ENCODE measurements at regions not wholly inside any gene's neighbourhood (a gene's known extent, or its start where the extent isn't known, plus 50 kb on each side); places are given as distances from the start of the nearest gene placed in this dataset.
"Not testable (repeated sequence)": the region's sequence is repeated elsewhere in the genome, so short reads cannot be mapped to it uniquely, and the experiment has no call there.

GRCh38 chr18:78487649-78488048, 492.0 kb upstream of the SALL3 start:
- DNase-seq = no peak

GRCh38 chr18:78492064-78492812, 487.4 kb upstream of the SALL3 start:
- DNase-seq = no peak

GRCh38 chr18:78492813-78493371, 486.7 kb upstream of the SALL3 start:
- DNase-seq = no peak

DNA sequence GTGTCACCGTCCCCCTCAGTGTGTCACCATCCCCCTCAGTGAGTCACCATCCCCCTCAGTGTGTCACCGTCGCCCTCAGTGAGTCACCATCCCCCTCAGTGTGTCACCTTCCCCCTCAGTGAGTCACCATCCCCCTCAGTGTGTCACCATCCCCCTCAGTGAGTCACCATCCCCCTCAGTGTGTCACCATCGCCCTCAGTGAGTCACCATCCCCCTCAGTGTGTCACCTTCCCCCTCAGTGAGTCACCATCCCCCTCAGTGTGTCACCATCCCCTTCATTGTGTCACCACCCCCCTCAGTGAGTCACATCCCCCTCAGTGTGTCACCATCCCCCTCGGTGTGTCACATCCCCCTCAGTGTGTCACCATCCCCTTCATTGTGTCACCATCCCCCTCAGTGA, 486.1 kb upstream of the SALL3 start:
- DNase-seq = not testable (repeated sequence)

GRCh38 chr18:78494204-78495085, 485.2 kb upstream of the SALL3 start:
- DNase-seq = no peak

DNA sequence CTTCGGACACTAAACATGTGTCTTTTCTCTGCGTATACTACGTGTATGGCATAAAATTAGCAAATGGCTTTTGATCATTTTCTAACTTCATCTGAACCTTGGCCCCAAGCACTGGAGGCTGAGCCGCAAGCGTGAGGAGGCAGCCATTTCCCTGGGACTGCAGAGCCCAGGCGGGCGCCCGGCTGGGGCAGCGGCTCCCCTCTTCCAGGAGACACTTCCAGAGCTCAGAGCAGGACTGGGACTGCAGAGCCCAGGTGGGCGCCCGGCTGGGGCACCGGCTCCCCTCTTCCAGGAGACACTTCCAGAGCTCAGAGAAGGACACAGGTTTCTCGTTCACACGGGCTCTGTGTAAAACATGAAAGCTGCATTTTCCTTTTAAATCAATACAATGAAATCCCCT, 484.1 kb upstream of the SALL3 start:
- DNase-seq = no peak

DNA sequence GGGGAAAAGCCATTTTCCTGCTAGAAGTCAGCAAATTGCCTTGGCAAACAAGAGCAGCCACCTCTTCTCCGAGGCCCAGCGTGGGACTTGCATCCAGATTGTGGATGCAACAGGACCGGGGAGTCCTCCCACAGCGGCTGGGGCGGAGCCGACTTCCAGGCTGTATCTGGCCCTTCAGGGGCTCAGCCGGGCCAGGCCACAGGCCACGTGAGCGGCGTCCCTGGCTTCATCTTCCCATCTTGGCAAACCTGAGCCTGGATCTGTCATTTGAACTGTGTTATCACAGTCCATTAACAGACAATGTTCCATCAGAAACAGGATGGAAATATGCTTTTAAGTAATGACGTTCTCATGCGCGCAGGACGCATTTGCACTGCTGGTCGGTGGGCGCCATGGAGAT, 483.5 kb upstream of the SALL3 start:
- DNase-seq = no peak

DNA sequence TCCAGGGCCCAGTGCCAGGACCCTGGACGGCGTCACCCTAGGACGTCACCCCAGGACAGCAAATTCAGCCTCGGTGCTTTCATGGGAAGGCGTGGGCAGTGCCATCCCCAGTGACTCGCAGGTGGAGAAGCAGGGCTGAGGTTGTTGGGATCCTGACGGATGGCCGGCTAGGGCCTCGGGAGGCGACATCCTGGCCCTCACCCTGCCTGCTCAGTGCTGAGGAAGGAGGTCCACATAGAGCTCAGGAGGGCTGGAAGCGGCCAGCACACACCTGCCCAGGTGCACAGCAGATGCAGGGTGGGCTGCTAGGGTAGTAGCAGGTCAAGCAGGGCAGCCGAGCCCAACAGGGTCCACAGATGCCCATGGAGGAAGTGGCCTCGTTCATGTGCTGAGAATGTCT, 482.0 kb upstream of the SALL3 start:
- no peak for DNase-seq

GRCh38 chr18:78499586-78499985, 480.0 kb upstream of the SALL3 start:
- DNase-seq = no peak

- DNase-seq = no peak
Measured at GRCh38 chr18:78501251-78501650, 478.4 kb upstream of the SALL3 start.

- no peak for DNase-seq
Measured at GRCh38 chr18:78503129-78503528, 476.5 kb upstream of the SALL3 start.

- DNase-seq = no peak
Measured at GRCh38 chr18:78505851-78506461, 473.7 kb upstream of the SALL3 start.

GRCh38 chr18:78507217-78507616, 472.4 kb upstream of the SALL3 start:
- DNase-seq = no peak

GRCh38 chr18:78508228-78508824, 471.3 kb upstream of the SALL3 start:
- not testable (repeated sequence) for DNase-seq

DNA sequence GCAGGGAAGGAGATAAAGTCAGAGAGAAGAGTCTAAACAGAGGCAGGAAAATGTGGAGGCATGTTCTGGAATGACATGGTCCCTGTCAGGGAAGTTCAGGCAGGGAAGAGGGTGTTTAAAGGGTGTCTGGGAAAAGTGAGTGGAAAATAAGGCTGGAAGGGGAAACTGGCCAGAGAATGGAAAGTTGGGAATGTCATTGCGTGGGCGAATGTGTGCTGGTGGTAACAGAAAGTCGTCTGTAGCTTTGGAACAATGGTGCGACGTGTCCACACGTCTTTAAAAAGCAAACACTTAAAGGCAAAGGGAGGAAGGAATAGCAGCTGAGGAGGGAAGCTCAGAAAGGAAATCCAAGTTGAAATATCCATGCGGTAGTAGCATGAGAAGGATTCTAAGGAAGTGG, 469.5 kb upstream of the SALL3 start:
- DNase-seq = no peak

DNA sequence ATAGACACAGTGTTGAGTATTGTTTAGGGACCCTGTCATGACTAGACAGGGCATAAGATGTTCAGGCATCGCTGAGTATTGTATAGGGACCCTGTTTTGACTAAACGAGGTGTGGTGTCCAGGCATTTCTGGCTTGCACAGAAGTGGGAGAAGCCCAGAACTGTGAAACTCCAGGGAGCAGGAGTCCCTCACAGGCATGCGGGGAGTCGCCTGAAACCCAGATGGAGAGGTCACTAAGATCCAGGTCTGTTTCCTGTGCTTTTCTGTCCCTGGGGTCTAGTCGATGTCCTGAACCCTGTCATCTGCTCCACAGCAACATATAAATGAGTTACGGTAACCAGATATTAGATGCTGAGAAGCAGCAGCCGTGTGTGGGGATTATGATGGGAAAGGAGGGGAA, 469.0 kb upstream of the SALL3 start:
- DNase-seq = no peak

DNA sequence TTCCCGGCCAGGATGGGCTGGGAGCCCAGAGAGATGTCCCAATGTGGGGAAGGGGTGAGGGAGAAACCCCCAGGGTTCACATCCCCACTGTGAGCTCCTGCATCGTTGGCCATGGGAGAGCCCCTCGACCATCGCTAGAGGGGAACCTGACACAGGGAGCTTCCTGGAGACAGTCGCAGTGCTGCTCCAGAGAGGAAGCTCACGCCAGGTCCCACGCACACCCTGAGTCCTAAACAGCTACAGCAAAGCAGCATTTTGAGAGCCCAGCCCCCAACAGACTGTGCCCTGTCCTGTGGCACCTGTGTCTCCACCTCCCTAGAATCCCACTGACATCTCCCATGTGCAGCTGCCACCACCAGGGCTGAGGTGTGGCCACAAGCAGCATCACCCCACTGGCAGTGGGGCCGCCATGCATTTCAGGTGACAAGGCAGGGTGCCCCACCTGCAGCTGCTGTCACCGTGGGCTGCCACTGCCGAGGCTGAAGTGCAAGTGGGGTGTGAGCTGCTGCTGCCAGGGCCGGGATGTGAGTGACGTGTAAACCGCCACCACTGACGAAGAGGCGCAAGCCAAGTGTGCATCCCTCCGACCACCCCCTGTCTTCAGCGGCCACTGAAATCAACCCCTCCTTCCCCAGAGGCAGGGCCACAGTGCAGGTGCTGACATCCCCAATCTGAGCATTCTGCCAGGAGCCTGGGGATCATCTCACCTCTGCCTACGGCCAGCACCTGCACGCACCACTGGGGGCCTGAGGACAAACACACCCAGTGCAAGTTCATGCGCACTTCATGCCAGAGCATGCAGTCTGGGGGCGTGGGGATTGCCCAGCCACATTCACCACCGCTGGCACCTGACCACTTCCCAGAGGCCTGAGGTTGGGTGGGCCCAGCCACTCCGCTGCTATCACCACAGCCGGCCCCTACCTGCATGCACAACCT, 467.7 kb upstream of the SALL3 start:
- DNase-seq = no peak

DNA sequence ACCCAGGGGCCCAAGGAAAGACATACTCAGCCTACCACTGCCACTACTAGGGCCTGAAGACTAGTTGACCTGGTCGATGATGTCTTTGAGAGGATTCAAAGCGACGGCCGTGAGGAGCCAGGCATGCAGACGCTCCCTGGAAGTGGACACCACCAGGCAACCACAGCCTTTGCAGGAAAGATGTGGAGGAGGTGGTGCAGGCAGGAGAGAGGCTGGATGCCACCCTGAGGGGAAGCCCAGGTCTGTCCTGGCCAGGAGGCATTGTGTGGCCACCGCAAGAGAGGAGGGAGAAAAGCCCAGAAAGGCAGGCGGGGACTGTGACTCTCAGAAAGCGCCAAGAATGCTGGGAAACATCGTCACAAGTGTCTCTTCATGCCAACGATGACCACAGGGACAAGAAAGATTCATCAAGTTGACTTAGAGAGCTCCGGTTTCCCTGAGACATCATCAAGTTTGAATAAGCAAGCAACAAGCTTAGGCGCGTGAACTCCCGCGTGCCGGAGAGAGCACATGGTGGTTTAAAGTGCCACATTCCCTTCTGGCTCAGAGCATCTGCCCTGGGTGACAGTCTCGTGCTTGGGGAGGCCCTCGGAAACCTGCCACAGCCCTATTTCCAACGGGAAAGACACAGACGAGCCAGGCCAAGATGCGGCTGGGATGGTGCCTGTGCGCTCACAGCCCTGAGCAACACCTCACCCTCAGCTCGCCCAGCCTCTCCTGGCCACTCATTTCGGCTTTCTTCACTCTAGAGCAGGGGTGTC, 464.5 kb upstream of the SALL3 start:
- no peak for DNase-seq

GRCh38 chr18:78517328-78517727, 462.3 kb upstream of the SALL3 start:
- DNase-seq = no peak

DNA sequence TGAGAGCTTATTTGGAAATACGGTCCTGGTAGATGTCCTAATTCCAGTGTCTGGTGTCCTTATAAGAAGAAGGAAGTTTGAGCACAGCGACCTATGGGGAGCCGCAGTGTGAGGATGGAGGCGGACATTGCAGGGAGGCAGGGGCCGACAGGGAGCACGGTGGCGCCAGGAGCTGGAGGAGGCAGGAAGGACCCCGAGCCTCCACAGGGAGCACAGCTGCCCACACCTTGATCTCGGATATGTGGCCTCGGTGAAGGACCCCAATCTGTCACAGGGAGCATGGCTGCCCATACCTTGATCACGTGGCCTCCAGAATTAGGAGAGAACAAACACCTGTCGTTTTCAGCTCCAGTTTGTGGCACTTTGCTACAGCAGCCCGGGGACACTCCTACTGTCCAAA, 461.6 kb upstream of the SALL3 start:
- DNase-seq = no peak

DNA sequence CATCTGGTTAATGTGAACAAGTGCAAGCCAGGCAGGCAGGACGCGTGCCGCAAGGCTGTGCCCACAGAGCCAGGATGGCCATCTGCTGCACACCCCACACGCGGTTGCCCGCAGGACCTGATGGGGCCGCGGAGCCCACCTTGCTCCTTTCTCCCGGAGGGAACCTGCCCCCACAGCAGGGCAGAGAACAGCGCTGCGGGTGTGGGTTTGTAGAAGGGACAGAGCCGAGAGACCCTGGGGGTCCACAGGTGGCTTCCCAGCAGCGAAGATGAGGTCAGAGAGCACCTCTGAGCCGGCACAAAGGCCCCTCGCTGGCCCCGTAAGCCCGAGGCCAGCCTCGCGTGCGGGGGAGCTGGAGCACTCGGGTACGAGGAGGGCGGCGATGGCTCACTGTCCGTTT, 460.8 kb upstream of the SALL3 start:
- no peak for DNase-seq
